Dermis microvascular lymphatic vessel endothelial cell (primary cell): ENCODE measurements at regions not wholly inside any gene's neighbourhood (a gene's known extent, or its start where the extent isn't known, plus 50 kb on each side); places are given as distances from the start of the nearest gene placed in this dataset.

Experiments
- DNase-seq, 2 donors: peaks; one replicate each; pipeline versions ENCODE4 v3.0.0 to v3.0.0-alpha.2; 2010; ENCODE audit warnings: low read depth in 2 of 2

DNA sequence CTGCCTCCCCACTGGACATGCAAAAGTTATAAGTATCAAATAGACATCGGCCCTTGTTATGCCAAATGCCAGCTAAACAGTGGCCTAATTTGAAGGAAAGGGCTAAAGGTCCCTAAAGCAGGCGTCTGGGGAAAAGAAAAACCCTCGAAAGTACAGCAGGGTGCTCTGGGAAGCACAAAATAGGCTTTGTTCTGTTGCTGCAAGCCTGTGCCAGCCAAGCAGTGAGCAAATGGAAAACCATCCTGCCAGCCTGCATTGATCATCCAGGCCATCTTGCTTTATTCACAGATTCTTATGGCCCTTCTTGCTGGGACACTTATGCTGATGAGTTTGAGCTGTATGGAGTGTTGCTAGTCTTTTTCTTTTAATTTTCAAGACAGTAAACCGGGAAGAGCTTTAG lies 62.2 kb upstream of the PLEKHG1 start:
- peak in 1 of 2 donors; percentile 12 for DNase-seq

DNA sequence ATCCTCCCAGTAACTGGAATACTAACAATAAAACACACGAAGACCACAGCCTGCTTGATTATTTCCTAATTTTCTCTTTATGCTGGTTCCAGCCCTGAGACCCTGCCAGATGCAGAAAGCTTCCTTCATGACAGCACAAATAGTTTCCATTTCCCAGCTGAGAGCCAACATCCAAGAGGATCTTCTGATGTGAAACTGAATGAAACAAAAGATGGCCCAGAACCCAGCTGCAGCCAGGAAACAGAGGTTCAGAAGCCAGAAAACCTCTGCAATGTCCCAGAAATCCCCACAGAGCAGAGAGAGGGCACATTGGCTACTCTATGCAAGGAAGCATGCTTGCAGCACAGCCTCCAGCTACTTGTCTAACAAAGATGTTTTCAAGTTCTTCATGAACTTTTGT lies 61.8 kb upstream of the PLEKHG1 start:
- DNase-seq: peak; percentile 14 to 74

DNA sequence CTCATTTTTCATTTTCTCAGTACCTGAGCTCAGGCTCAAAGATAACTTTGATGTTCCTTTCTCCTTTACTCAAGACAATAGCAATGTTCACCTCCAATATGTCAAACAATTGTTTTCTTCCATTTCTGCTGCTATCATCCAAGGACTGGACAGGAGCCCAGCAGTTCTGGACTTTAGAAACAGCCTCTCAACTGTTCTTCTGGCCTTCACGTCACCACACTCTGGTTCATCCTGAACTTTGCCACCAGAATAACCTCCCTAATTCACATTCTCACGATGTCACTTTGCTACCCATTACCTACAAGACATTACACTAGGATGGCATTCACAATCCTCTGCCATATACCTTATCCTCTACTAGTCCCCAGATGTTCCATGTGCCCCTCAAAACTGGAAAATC lies 60.6 kb upstream of the PLEKHG1 start:
- DNase-seq: no peak

DNA sequence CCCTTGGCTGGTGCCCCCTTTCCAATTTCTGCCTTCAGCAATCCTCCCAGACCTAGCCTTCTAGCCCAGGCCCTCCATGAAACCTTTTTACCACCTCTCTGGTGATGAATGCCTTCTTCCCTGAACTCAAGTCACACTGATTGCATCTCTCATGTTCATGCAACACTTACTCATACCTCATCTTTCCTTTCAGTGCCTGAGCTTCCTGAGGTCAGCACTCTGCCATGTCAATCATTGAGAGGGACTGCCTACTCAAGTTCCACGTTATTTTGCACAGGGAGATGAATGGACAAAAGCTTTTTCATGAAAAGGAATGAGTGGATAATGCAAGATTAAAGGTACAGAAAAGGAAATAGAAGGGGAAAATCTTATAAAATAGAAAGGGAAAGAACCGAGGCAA lies 60.1 kb upstream of the PLEKHG1 start:
- DNase-seq: no peak

DNA sequence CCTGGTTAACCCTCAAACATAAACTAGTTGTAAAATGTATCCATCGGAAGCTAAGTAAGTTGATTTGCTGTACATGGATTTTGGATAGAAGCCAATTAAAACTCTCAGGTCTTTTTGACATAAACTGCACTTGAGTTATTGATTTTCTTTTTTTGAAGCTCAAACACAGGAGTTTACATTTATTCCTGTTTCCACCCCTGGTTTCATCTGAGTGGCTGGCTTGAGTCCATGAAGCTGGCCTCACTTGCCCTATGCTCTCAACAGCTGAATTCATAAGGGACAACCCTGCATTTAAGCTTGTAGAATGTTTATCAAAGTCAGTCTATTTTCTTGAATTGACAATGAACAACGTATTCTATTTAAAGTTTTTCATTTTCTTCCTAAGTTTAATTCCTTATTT lies 58.1 kb upstream of the PLEKHG1 start:
- DNase-seq: no peak

DNA sequence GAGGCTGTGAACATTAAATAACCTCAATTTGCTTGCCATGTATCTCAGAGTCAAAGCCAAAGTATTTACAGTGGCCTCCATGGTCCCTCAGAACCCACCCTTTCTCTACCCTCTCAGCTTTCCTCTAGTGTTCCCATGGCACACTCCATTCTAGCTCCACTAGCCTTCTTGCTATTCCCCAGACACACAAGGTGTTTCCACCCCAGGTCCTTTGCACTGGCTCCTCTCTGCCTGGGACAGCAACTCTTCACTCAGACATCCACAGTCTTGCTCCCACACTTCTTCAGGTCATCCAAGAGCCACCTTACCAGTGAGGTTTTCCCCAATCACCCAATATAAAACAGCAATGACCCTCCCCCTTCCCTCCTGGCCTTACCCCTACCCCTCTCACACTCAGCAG lies 56.5 kb upstream of the PLEKHG1 start:
- DNase-seq: no peak

DNA sequence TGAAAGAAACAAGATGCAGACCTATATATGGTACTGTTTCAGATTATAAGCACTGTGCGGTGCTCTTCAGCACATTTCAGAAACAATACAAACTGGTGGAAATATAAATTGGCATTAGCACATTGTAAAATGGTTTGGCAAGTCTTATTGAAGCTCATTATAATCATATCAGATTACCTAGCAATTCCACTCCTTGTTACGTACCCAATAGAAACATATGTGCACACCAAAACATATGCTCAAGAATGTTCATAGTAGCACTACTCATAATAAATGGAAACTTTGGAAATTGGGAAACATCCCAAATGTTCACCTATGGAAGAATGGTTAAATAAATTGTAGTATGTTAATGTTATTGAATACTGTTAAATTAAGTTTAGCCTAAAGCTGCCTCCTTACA lies 54.9 kb upstream of the PLEKHG1 start:
- no peak for DNase-seq

DNA sequence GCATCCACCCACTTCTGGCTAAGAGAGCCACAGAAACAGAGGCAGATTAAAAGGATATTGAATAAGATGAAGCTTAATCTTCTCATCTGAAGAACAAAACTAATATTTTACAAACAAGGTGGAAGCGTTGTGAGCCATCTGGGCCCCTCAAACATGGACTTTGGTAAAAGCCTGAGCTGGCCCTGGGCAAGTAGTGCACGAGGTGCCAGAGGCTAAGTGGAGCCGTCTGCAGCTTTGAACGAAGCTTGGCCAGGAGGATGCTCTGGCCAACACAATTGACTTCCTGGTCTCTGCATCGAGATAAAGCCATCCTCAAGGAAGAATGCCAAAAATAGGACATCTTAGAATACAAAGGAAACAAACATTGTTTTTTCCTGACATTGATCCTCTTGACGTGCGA lies 53.2 kb upstream of the PLEKHG1 start:
- no peak for DNase-seq

DNA sequence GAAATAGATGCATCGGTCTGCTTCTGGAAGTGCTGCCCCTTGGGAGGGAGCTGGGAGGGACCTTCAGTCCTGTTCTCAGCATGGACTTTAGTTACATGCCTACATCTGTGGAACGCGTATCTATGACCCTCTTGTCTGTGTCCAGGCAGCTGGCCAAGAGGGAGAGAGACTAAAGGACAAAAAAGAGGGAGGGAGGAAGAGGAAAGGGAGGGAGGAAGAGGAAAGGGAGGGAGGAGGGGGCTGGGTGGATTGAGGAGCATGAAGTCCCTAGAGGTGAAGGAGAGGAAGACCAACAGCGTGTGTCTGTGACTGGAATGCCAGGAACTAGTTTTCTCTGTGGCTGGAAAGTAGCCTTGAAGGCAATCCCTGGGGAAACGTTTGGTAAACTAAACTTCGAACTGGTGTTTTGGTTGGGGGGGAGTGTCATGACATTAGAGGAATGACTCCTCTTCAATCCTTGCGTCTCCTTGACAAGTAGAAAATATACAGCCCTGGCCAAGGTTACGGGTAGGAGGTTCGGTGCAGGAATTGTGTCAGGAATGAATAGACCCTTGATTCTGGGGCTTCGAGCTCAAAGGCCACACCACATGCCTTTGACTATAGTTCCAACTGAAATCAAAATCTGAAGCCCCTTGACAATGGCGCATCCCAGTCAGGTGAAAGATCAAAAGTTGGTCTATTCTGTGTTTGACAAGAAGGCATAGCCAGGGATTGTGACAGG lies 52.0 kb upstream of the PLEKHG1 start:
- no peak for DNase-seq

DNA sequence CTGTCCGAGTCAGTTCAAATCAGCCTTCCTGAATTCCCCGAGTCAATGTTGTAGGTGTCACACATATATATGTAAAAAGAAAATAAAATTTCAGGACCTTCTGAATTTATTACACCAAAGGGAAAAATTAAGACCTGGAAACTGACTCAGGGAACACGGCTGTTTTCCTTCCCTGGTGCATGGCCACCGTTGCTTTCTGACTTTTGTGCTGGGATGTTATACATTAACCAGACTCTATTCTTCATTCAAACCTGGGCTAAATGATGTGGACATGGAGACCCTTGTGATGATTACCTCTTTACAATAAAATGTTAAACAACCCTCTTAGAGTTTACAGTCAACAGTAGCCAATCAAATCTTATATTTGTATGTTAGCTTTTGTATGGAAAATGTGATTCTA lies 51.4 kb upstream of the PLEKHG1 start:
- DNase-seq: no peak

DNA sequence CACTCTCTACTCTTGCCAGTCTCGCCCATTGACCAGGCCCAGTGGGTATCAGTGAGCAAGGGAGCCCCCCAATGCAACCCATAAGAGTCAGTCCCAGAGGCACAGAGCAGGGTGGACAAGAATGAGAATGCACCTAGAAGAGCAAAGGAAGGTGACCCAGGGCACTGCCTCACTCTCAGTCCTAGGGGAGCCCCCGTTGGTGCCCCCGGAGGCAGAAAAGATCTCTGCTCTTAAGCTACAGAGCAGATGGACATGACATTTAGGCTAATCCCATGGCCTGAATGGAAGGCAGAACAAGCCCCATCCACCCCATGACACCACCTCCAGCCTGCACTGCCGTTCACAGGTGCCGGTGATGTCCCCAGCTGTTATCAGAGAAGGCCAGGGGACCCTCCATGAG lies 50.7 kb upstream of the PLEKHG1 start:
- DNase-seq: no peak

DNA sequence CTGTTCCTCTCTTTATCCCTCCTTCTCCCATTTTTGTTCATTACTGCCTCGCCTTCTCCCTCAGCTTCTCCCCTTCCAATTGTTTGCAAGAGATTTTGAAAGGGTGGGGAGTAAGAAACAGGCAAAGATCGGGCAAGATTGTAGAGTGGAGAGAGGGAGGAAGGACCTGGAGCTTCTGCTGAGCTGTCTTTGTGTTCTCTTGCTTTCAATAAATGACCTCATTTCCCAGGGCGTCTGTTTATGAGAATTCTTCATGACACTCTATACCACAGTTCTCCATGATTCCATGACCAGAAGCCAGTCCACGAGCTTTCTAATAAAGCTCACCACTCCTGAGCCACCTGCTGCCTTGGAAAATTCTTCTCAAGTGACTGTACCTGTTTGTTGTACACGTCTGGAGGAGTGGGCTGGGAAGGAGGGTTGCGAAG lies 50.0 kb upstream of the PLEKHG1 start:
- no peak for DNase-seq
